ENCODE measurements at regions not wholly inside any gene's neighbourhood (a gene's known extent, or its start where the extent isn't known, plus 50 kb on each side); places are given as distances from the start of the nearest gene placed in this dataset.

- no peak for DNase-seq
Measured at GRCh38 chr1:80450711-80451110, 1350.0 kb upstream of the ADGRL2 start.

DNA sequence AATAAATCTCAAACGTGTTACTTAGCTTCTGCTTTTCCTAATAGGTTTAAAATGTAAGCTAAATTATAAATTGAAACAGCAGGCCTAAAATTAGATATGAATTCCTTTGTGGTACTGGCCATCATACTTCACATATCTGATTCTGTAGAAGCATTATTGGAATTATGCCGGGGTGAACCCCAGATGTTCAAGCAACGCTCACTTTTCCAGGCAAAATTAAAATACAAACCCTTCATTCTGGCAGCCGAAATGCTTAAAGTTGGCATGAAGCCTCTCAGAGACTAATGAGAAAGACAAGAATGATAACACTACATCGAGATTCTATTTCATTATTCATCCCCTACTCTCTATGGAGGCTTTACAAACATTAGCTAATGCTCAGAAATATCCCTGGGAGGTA lies 1352.7 kb upstream of the ADGRL2 start:
- DNase-seq, result no peak

DNA sequence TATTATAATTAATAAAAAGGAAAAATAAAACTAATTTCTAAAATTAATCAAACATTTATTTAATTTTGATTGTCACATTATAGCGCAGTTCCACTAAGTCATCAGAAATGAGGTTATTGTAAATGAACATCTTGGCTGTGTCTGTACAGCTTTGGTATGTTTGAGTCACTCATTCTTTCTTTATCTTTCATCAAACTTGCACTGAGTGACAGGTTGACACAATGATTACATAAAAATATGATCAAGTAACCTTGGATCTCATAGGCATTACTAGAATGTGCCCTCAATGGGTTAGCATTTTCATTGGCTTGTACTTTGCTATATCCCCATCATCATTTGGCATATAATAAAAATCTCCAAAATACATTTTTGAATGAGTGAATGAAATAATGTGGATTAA lies 1353.2 kb upstream of the ADGRL2 start:
- no peak for DNase-seq

DNA sequence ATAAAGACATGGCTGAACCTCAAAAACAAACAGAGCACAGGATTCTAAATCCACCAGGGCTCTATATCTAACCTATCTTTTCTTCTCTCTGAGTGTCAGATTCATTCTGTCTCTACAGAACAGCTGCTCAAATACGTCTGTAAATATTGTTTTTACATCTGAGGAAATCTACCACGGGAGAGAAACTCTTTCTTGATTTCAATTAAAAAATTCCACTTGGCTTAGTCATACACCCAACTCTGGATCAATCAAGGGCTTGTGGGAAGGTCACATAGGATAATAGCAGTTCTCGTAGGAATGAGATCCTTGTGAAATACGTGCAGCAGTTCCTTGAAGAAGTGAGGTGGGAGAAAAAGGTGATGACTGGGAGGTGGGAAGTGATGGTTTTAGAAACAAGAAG lies 1355.7 kb upstream of the ADGRL2 start:
- no peak for DNase-seq

DNA sequence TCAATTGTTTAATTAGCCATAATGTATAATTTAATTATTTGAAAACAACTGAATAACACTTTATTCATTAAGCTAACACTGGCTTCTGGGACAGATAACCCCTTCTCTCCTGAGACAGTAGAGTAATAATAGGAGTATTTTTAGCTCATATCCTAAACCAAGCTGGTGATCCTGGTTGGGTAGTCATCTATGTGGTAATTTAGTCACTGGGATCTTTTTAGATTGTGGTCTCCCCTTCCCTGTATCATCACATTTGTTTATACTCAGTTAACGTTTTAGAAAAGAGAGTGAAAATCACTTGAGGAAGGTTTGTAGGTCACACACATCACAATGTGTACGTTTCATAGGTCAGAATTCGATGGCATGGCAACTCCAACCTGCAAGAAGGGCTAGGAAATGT lies 1356.6 kb upstream of the ADGRL2 start:
- DNase-seq, result no peak

DNA sequence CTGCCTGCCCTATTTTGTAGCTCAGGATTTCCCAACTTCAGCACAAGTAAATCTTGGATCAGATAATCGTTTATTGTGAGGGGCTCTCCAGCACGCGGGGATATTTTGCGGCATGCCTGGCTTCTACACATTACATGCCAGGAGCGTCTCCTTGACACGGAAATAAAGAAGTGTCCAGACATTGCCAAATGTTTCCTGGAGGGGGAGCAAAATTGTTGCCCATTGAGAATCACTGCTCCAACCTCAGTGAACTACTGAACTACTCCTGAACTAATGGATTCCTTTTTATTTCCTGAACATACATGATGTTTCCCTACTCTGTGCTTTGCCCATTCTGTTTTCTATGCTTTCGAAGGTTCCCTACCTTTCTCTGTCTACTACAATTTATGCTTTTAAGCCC lies 1359.1 kb upstream of the ADGRL2 start:
- no peak for DNase-seq

- DNase-seq, result no peak
Measured at GRCh38 chr1:80436851-80437250, 1363.9 kb upstream of the ADGRL2 start.

GRCh38 chr1:80427881-80428280 lies 1372.9 kb upstream of the ADGRL2 start:
- no peak for DNase-seq

DNA sequence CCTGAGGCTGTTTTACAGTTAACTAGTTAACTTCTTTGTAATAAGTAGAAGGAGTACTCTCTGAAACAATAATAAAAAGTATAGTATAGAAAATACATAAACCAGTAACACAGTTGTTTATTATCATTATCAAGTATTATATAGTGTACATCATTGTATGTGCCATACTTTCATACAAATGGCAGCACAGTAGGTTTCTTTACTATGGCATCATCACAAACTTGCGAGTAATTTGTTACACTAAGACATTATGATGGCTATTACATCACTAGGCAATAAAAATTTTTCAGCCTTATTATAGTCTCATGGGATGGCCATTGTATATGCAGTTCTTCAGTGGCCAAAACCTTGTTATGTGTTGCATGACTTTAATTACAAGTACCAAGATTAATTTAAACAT lies 1376.5 kb upstream of the ADGRL2 start:
- no peak for DNase-seq

DNA sequence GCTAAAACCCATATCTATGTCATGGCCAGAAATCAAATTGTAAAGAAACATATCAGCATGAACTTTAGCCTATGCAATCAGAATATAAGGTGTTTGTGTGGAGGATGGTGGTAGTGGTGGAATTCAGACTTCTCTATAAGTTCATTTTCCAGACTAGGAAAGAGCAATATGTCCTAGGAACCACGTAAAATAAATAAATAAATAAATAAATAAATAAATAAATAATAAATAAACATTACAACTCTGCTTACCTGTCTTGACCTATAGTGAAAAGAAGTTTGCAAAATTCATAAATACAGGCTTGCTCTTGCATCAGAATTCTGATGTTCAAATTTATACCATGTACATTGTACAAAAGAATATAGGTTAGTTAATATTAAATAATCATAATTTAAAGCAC lies 1382.6 kb upstream of the ADGRL2 start:
- no peak for DNase-seq

DNA sequence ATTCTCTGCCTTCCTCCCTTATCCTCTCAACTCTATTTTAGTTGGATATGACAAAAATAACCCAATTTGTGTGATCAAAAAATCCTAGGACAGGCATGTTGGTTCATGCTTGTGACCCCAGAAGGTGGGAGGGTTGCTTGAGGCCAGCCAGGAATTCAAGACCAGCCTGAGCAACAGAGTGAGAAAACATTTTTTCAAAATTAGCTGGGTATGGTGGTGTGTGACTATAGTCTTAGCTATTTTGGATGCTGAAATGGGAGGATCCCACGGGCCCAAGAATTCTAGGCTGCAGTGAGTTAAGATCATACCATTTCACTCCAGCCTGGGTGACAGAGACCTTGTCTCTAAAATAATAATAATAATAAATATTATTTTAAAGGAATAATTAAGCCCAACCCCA lies 1383.1 kb upstream of the ADGRL2 start:
- DNase-seq, result no peak

DNA sequence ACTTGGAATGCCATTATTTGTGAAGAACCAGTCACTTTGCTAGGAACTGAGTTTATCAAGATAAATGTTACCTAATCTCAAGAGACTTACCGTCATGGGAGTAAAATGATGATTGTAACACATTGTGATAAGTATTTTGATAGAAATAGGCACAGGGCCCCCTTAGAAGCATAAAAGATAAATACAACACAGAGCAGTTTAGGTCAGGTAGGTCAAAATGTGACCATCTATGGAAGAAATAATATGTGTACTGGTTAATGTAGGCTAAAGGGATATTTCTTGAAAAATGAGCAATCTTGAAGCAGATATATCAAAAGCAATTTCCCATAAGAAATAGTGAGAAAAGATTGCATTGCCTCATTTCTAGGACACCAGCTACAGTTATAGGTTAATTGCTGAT lies 1386.8 kb upstream of the ADGRL2 start:
- no peak for DNase-seq

GRCh38 chr1:80410233-80410632 lies 1390.5 kb upstream of the ADGRL2 start:
- DNase-seq, result no peak

GRCh38 chr1:80403471-80403893 lies 1397.0 kb upstream of the ADGRL4 start:
- no peak for DNase-seq

DNA sequence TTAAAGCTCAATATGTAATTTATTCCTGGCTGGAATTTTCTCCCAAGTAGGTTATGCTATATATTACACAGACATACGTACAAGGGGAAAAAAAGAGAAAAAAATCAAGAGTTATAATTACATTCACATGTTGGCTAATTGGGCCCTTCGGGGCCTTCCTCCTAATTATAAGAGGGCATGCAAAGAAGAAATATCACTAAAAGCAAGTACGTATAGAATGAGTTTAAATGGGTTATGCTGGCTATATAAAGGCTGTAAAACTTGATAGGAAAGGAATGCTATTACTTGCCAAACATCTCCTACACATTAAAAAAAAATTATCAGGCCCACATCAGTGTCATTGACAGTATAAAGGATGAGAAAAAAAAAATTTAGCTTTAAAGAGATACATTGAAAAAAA lies 1396.1 kb upstream of the ADGRL4 start:
- DNase-seq, result no peak

DNA sequence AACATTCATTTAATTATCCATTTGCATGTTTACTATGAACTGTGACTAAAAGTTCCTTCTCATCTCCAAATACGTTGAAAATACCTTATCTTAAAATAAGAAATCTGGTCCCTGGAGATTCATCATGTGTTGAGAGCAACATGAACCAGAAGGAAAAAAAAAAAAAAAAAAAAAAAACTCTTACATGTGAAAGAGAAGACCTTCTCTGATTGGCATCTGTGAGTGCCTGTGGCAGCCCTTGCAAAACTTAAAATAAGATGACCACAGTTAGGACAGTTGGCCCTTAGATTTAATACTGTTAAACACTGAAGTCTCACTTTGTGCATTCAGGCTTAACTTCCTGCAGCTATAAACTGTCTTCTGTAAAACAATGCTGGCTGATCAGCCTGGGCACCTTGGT lies 1395.2 kb upstream of the ADGRL4 start:
- DNase-seq, result no peak

DNA sequence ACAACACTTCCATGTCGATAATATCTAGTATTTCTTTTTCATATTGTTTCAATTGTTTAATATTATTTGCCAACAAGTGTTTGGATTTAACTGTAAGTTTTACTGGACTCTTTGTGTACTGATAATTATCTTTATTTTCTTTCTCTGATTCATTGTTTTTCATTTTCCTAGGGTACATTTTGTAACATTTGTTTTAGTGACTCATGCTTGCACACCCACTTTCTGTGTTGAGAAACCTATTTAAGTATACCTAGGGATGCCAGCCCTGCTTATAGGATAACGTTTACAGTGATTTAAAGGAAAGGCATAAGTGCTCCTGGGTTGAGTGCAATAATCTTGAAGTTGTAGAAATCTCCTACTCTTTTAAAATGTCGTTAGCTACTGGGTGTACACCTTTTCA lies 1386.0 kb upstream of the ADGRL4 start:
- no peak for DNase-seq

DNA sequence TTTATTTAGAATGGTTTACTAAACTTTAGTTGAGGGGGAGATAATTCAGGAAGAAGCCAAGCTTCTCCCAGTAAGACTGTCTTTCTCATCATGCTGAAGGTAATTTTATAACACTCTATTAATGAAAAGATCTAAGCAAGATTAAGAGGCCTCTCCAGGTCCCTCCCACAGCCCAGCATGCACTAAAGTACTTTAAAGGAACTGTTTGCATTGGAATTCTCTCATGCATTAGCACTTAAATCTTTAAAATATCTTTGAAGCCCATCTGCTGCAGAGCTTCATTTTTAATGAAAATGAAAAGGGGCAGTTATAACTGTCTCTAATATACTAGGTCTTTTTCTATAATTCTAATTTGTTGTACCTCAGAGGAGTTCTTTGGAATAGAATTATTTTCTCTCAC lies 1379.1 kb upstream of the ADGRL4 start:
- no peak for DNase-seq

- DNase-seq, result no peak
Measured at GRCh38 chr1:80384959-80385358, 1378.4 kb upstream of the ADGRL4 start.

DNA sequence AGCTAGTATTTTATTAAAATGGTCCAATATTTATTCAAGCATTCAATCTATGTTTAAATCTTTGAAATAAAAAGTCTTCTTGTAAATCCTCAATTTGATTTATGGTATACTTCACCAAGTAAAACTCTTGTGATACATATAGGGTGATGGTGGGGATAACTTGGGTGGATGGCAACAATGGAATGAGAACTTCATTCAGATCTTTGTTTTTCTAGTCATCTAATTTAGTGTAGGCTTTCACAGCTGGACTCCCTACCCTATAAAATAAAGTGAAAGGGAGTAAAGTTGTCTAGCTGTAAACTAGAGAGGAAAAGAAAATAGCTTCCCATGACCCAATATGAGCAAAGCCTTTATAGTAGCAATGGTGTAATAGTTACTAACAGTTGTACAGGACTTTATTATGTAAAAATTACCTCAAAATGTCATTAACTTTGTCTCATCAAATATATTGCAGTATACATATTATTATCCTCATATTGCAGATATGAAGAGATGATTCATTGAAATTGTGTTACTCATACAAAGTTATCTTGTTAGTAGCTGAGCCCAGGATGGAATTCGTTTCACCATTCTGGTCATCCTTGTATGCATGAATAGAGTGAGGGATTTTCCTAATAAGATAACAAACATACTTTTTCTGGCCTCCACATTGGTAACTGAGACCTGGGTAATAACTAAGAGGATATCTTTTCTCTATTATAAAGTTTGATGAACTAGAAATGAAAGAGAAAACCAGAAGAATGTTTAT lies 1377.7 kb upstream of the ADGRL4 start:
- DNase-seq, result no peak

DNA sequence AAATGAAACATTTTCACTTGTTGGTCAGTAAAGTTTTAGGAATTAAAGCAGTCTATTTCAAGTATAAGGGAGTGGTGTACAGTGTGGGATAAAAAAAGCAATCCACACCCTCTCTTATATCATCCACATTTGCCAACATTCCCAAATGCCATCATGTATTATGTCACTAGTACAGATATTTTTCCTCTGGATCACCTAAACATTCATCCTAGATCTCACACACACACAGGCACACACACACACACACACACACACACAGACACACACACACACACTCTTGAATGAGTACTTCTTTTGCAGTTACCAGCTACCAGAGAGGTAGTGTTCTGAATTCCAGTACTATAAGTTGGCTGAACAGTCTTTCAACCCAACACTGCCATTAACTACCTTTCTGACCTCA lies 1369.1 kb upstream of the ADGRL4 start:
- no peak for DNase-seq

- DNase-seq, result no peak
Measured at GRCh38 chr1:80375109-80375508, 1368.6 kb upstream of the ADGRL4 start.

DNA sequence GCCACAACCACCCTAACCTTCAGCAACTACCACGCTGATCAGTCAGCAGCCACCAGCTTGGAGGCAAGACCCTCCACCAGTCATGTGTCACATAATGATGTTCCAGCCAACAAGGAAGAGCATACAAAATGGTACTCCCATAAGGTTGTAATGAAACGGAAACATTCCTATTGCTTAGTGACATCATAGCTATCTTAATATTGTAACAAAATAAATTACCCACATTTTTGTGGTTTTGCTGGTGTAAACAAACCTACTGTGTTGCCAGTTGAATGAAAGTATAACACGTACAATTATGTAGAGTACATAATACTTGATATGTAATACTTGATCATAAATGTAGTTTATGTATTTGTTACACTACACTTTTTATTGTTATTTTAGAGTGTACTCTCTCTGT lies 1363.2 kb upstream of the ADGRL4 start:
- no peak for DNase-seq

- DNase-seq, result no peak
Measured at GRCh38 chr1:80367058-80367457, 1360.5 kb upstream of the ADGRL4 start.

DNA sequence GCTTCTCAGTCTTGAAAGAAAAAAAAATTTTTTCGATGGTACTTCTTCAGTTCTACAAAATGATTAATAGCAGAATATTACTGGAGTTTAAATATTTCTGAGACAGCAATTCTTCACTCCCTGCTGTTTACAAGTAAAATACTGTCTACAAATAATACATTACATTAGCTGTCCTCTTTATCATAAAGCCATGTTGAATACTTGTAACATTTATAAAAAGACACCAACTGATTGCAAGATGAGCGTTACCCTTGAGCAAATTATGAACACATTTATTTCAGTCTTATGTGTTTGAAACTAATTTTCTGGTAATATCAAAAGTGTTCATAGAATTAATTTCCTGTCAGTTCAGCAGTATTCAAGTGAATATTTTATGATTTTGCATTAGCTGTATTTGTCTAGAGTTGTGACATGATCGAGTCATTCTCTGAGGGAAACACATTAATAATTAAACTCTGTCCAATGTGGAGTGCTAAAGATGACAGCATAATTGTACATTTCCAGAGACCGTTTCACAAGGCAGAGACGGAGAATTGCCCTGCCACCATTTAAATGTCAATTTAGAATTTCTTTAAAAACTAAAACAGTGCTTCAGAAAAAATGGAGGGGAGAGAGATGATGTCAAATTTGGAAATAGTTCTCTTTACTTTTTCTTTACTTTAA lies 1359.0 kb upstream of the ADGRL4 start:
- no peak for DNase-seq
